DMS79 treated with DMSO at 0.1 percent for 48 hours (cell line): ENCODE measurements at regions not wholly inside any gene's neighbourhood (a gene's known extent, or its start where the extent isn't known, plus 50 kb on each side); places are given as distances from the start of the nearest gene placed in this dataset.

Experiments
- DNase-seq: peaks from one replicate; lab custom pipeline; 2025; lab: John Stamatoyannopoulos, UW

GRCh38 chr10:93178226-93178625 lies 104.5 kb downstream of the CYP26A1 start:
- DNase-seq: no peak

GRCh38 chr10:93180482-93180931 lies 106.8 kb downstream of the CYP26A1 start:
- no peak for DNase-seq

- no peak for DNase-seq
Observed at GRCh38 chr10:93181271-93182048, 107.8 kb downstream of the CYP26A1 start.

- DNase-seq: no peak
Observed at GRCh38 chr10:93182049-93182327, 108.3 kb downstream of the CYP26A1 start.

- DNase-seq: no peak
Observed at GRCh38 chr10:93182790-93183189, 109.1 kb downstream of the CYP26A1 start.

- no peak for DNase-seq
Observed at GRCh38 chr10:93186653-93187052, 113.0 kb downstream of the CYP26A1 start.

- no peak for DNase-seq
Observed at GRCh38 chr10:93189944-93190343, 116.3 kb downstream of the CYP26A1 start.

- no peak for DNase-seq
Observed at GRCh38 chr10:93190372-93190771, 116.7 kb downstream of the CYP26A1 start.

GRCh38 chr10:93193906-93194305 lies 120.2 kb downstream of the CYP26A1 start:
- DNase-seq: no peak

GRCh38 chr10:93198401-93199131 lies 124.9 kb downstream of the CYP26A1 start:
- DNase-seq: no peak

- no peak for DNase-seq
Observed at GRCh38 chr10:93199191-93199751, 125.6 kb downstream of the CYP26A1 start.

GRCh38 chr10:93204494-93205485 lies 131.1 kb downstream of the CYP26A1 start:
- no peak for DNase-seq

GRCh38 chr10:93206652-93207051 lies 133.0 kb downstream of the CYP26A1 start:
- DNase-seq: no peak

GRCh38 chr10:93208717-93209464 lies 135.2 kb downstream of the CYP26A1 start:
- DNase-seq: no peak

GRCh38 chr10:93211991-93212390 lies 138.3 kb downstream of the CYP26A1 start:
- DNase-seq: no peak

GRCh38 chr10:93215312-93215711 lies 141.6 kb downstream of the CYP26A1 start:
- DNase-seq: no peak

GRCh38 chr10:93216341-93216985 lies 142.8 kb downstream of the CYP26A1 start:
- no peak for DNase-seq

- no peak for DNase-seq
Observed at GRCh38 chr10:93218386-93218785, 144.7 kb downstream of the CYP26A1 start.

GRCh38 chr10:93219347-93219746 lies 145.7 kb downstream of the CYP26A1 start:
- DNase-seq: no peak

- no peak for DNase-seq
Observed at GRCh38 chr10:93220296-93221170, 146.8 kb downstream of the CYP26A1 start.
